Right cardiac atrium (tissue), 5 donors: ENCODE measurements at regions not wholly inside any gene's neighbourhood (a gene's known extent, or its start where the extent isn't known, plus 50 kb on each side); places are given as distances from the start of the nearest gene placed in this dataset.

Source experiments
- ATAC-seq, 2 donors: fragments of 200-7000 bp; cut with Tn5 transposase; one replicate each; pipeline versions ENCODE4 v1.8.0 to v1.9.1; 2020; ENCODE audit warnings: moderate library complexity in 2 of 2, mild to moderate bottlenecking in 1 of 2
- DNase-seq, 3 donors: peaks; one replicate each; pipeline ENCODE4 v3.0.0-alpha.2; 2020
- H3K27ac ChIP-seq: one replicate; pipeline ENCODE4 v1.5.1; 2013; ENCODE audit warnings: mild to moderate bottlenecking, low read length, control low read depth, moderate library complexity
- H3K27me3 ChIP-seq: one replicate; pipeline ENCODE4 v1.6.1; 2013; ENCODE audit not compliant: control insufficient read depth, insufficient read depth
- H3K4me1 ChIP-seq: one replicate; pipeline ENCODE4 v1.6.1; 2013; ENCODE audit warnings: low read length; ENCODE audit not compliant: control insufficient read depth, insufficient read depth
- H3K4me3 ChIP-seq: one replicate; pipeline ENCODE4 v1.5.1; 2013; ENCODE audit warnings: low read length, control low read depth
- H3K9me3 ChIP-seq: one replicate; pipeline ENCODE4 v1.6.1; 2013; ENCODE audit warnings: low read length; ENCODE audit not compliant: control insufficient read depth
- WGBS: extraction: QIAGEN DNeasy Blood & Tissue Kit; methylation state at CpG from one replicate; pipeline ENCODE4 v1.1.7; 2013; 5-methylcytosine and 5-hydroxymethylcytosine counted together
- intact Hi-C, 4 donors: fragments of 100-400 bp; cut with DNase I; formaldehyde crosslinking; loops; one replicate each; pipeline versions ENCODE4 v1.11.0 to v1.14.0; 2022 to 2023
- donor health status: healthy with polysubstance abuse.
- donor health status: DM: no; HTN: yes; CAD: no.
- donor health status: DM: no; HTN: no; CAD: no.
- donor health status: DM: no; HTN: yes; CAD: no; lungs with severe emphysema.
- donor health status: DM: yes; HTN: yes; CAD: no.

GRCh38 chr4:133719098-133719497 is 482.5 kb downstream of the PABPC4L start:
- H3K4me1 ChIP-seq, result no peaks in the 10 kb centered on the region
- H3K27ac ChIP-seq, result no peak overlapping the region
- H3K9me3 ChIP-seq, result no peaks in the 10 kb centered on the region
- no peaks in the 10 kb centered on the region for H3K27me3 ChIP-seq
- intact Hi-C loops, result no loop called here
- no peak overlapping the region for H3K4me3 ChIP-seq
- DNase-seq (no peak), ATAC-seq (no peak)

- Histone ChIP-seq H3K4me1 (no peaks in the 10 kb centered on the region), H3K27me3 (no peaks in the 10 kb centered on the region), H3K9me3 (no peaks in the 10 kb centered on the region), H3K27ac (no peak overlapping the region), H3K4me3 (no peak overlapping the region)
- no peak for DNase-seq
- intact Hi-C loops, result no loop called here
- ATAC-seq, result no peak
These were observed 487.4 kb downstream of the PABPC4L start for GRCh38 chr4:133714211-133714610.

DNA sequence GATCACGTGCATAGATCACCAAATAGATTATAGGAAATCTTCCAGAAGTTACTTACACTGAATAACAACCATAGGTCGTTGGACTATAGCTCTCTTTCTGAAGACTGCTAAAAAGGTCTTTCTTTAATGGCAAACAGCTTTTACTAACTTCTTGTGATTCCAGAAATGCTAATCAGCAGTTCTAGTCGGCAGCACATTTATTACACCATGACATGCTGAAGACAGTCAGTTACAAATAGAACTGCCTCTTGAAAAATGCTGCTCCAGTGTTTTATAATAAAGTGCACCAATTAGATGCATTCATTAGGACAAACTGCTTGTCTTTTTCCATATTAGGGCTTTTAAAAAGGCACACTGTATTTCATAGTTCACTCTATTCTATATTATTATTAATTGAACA is 488.2 kb downstream of the PABPC4L start:
- intact Hi-C loops, result no loop called here
- Histone ChIP-seq H3K9me3 (no peaks in the 10 kb centered on the region), H3K4me3 (no peak overlapping the region), H3K27ac (no peak overlapping the region), H3K27me3 (no peaks in the 10 kb centered on the region), H3K4me1 (no peaks in the 10 kb centered on the region)
- 41% methylated on average over 3 of the region's 3 CpGs for WGBS
- DNase-seq (no peak), ATAC-seq (no peak)

GRCh38 chr4:133711817-133712216 is 489.8 kb downstream of the PABPC4L start:
- no peak overlapping the region for H3K27ac ChIP-seq
- no peak for DNase-seq
- H3K9me3 ChIP-seq, result no peaks in the 10 kb centered on the region
- ATAC-seq, result no peak
- H3K27me3 ChIP-seq, result no peaks in the 10 kb centered on the region
- no peak overlapping the region for H3K4me3 ChIP-seq
- intact Hi-C loops, result no loop called here
- H3K4me1 ChIP-seq, result no peaks in the 10 kb centered on the region
- 48% methylated on average over 6 of the region's 6 CpGs for WGBS

DNA sequence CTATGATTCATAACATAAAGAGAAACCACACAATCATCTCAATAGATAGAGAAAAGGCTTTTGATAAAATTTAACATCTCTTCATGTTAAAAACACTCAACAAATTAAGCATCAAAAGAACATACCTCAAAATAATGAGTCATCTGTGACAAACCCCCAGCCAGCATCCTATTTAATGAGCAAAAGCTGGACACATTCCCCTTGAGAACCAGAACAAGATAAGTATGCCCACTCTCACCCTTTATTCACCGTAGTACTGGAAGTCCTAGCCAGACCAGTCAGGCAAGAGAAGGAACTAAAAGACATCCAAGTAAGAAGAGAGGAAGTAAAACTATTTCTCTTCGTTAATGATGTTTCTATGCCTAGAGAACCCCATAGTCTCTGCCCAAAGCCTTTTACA is 507.2 kb downstream of the PABPC4L start:
- 60% methylated on average over 2 of the region's 2 CpGs for WGBS
- Histone ChIP-seq H3K27ac (no peak overlapping the region), H3K9me3 (no peaks in the 10 kb centered on the region), H3K4me1 (no peaks in the 10 kb centered on the region), H3K4me3 (no peak overlapping the region), H3K27me3 (no peaks in the 10 kb centered on the region)
- intact Hi-C loops, result no loop called here
- ATAC-seq, result no peak
- no peak for DNase-seq

DNA sequence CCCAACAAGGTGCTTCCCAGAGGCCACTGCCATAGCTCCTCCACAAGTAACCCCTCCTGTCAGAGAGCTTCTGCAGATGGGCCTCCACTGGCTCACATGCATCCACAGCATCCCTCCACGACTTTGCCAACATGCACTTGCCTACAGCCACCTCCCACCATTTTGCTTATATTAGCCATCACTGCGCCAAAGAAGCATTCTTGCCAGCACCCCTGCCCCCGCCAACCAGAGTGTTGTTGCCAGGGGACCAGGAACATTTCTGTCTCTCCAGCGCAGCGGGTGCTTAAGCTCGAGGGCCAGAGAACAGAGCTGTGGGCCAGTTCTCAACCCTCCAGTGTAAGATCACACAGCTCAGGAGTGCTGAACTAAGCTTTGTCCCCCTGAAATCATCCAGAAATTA is 517.6 kb downstream of the PABPC4L start:
- WGBS, result 86% methylated on average over 6 of the region's 6 CpGs
- Histone ChIP-seq H3K27ac (no peak overlapping the region), H3K9me3 (no peaks in the 10 kb centered on the region), H3K4me1 (no peaks in the 10 kb centered on the region), H3K4me3 (no peak overlapping the region), H3K27me3 (no peaks in the 10 kb centered on the region)
- intact Hi-C loops, result no loop called here
- ATAC-seq (no peak), DNase-seq (no peak)

DNA sequence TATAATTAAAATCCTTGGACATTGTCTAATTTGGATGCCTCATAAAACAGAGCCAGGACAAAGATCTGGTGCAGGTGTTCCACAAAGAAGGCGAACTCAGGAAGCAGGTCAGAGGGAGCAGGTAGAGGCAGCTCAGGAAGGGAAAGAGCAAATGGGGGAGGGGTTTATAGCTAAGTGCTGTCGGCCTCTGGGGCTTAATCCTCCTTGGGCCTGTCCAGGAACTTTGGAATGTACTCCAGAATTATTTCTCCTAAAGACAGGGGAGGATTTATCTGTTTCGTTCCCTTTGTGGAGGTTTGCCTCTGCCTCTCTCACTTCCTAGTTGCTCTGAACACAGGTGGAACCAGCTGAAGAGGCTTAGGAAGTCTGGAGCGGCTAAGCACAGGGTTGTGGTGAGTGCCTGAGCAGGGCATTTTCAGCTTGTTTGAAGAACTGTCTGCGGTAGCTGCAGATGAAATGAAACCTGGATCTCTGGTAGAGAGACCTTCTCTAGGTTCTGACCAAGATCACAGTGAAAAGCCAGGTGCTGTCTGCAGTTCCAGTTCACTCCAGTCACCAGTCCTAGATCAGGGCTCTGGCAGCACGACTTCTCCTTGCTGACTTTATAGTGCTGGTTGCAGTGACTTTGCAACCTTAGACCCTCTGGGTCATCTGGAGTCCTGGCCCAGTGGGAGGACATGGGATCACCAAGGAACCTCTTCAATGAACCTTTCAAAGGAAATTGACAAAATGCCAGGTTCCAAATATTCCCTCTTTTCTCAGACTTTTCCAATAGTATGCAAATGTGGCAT is 519.2 kb downstream of the PCDH10 start:
- ATAC-seq, result no peak

GRCh38 chr4:133647206-133647605 is 498.1 kb downstream of the PCDH10 start:
- Histone ChIP-seq H3K27me3 (no peaks in the 10 kb centered on the region), H3K4me1 (no peaks in the 10 kb centered on the region), H3K27ac (no peak overlapping the region), H3K9me3 (no peaks in the 10 kb centered on the region), H3K4me3 (no peak overlapping the region)
- 62% methylated on average over 2 of the region's 2 CpGs for WGBS
- intact Hi-C loops, result no loop called here
- ATAC-seq (no peak), DNase-seq (no peak)

More for the DNA sequence above, 519.2 kb downstream of the PCDH10 start:
- Histone ChIP-seq H3K9me3 (no peaks in the 10 kb centered on the region), H3K4me1 (no peaks in the 10 kb centered on the region), H3K4me3 (no peak overlapping the region), H3K27me3 (no peaks in the 10 kb centered on the region), H3K27ac (no peak overlapping the region)
- no peak for DNase-seq
- intact Hi-C loops, result no loop called here
- WGBS, result 59% methylated on average over 6 of the region's 6 CpGs

- Histone ChIP-seq H3K9me3 (no peaks in the 10 kb centered on the region), H3K27me3 (no peaks in the 10 kb centered on the region), H3K27ac (no peak overlapping the region), H3K4me1 (no peaks in the 10 kb centered on the region), H3K4me3 (no peak overlapping the region)
- intact Hi-C loops, result no loop called here
- WGBS, result 31% methylated on average over 2 of the region's 2 CpGs
- no peak for DNase-seq
- ATAC-seq, result no peak
These were observed 492.1 kb downstream of the PCDH10 start for GRCh38 chr4:133641191-133641590.

DNA sequence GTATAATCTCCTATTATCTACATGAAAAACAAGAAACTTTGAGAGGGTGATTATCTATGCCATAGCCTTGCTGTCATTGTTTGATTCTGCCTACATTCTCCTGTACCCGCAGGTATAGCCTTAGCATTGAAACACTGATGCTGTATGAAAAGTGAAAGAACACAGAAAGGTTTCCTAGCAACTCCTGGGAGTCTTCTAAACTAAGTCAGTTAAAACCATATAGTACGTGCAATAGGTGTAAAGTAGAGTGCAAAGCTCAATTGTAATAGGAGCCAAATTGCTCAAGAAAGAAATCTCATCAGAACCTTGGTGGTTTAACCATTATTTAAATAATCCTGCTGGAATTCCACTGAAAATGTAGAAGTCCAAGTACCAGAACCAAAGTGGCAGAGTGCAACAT is 489.7 kb downstream of the PCDH10 start:
- Histone ChIP-seq H3K4me3 (no peak overlapping the region), H3K27me3 (no peaks in the 10 kb centered on the region), H3K27ac (no peak overlapping the region), H3K9me3 (no peaks in the 10 kb centered on the region), H3K4me1 (no peaks in the 10 kb centered on the region)
- no peak for DNase-seq
- 78% methylated on average over 2 of the region's 2 CpGs for WGBS
- ATAC-seq, result no peak
- intact Hi-C loops, result no loop called here

- no peaks in the 10 kb centered on the region for H3K4me1 ChIP-seq
- H3K4me3 ChIP-seq, result no peak overlapping the region
- no peak for DNase-seq
- intact Hi-C loops, result no loop called here
- 87% methylated on average over 2 of the region's 2 CpGs for WGBS
- no peaks in the 10 kb centered on the region for H3K9me3 ChIP-seq
- no peaks in the 10 kb centered on the region for H3K27me3 ChIP-seq
- no peak overlapping the region for H3K27ac ChIP-seq
- no peak for ATAC-seq
These were observed 488.1 kb downstream of the PCDH10 start for GRCh38 chr4:133637161-133637560.

DNA sequence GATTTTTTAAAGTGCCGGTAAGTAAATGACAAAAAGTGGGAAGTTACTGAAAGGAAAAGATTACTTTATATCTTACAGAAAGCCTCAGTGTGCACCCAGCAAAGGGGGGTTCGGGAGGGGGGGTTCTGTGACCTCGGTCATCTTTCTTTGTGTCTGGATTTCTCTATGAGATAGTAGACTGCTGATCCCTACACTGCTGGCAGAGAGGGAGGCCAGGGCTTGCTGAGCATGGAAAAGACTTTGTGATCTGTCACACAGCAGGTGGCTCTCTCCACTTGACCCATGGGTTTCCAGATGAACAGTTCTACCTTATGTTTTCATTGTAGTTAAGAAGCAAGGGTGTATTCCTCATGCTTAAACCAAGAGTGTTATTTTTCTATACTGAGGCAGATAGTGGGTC is 475.6 kb downstream of the PCDH10 start:
- intact Hi-C loops, result no loop called here
- Histone ChIP-seq H3K27me3 (no peaks in the 10 kb centered on the region), H3K4me1 (peaks cover 3% of the 10 kb centered on the region), H3K9me3 (no peaks in the 10 kb centered on the region), H3K27ac (no peak overlapping the region), H3K4me3 (no peak overlapping the region)
- DNase-seq (no peak), ATAC-seq (no peak)
- 24% methylated on average over 3 of the region's 3 CpGs for WGBS
